Muscle layer of duodenum (tissue), 2 donors: ENCODE measurements at regions not wholly inside any gene's neighbourhood (a gene's known extent, or its start where the extent isn't known, plus 50 kb on each side); places are given as distances from the start of the nearest gene placed in this dataset.

ENCODE experiments used
- H3K27ac ChIP-seq: one replicate; pipeline ENCODE4 v1.7.0; 2013; ENCODE audit warnings: mild to moderate bottlenecking, low read length
- H3K27me3 ChIP-seq: one replicate; pipeline ENCODE4 v1.7.0; 2013; ENCODE audit warnings: low read depth, mild to moderate bottlenecking, control low read depth, low read length
- H3K36me3 ChIP-seq, 2 donors: one replicate each; pipeline ENCODE4 v1.7.0; 2013; ENCODE audit warnings: low read length in 2 of 2, control low read depth in 1 of 2, mild to moderate bottlenecking in 1 of 2; ENCODE audit not compliant: insufficient read depth in 2 of 2, control insufficient read depth in 1 of 2
- H3K4me1 ChIP-seq, 2 donors: one replicate each; pipeline ENCODE4 v1.7.0; 2013; ENCODE audit warnings: low read length in 2 of 2, mild to moderate bottlenecking in 2 of 2, control low read depth in 1 of 2, moderate library complexity in 1 of 2; ENCODE audit not compliant: insufficient read depth in 2 of 2, control insufficient read depth in 1 of 2
- H3K4me3 ChIP-seq, 2 donors: one replicate each; pipeline ENCODE4 v1.7.0; 2013; ENCODE audit warnings: low read length in 2 of 2, low read depth in 1 of 2, mild to moderate bottlenecking in 1 of 2
- H3K9me3 ChIP-seq, 2 donors: one replicate each; pipeline ENCODE4 v1.7.0; 2013; ENCODE audit warnings: low read length in 2 of 2, control low read depth in 1 of 2, mild to moderate bottlenecking in 1 of 2; ENCODE audit not compliant: control insufficient read depth in 1 of 2
- donor health status: healthy.

DNA sequence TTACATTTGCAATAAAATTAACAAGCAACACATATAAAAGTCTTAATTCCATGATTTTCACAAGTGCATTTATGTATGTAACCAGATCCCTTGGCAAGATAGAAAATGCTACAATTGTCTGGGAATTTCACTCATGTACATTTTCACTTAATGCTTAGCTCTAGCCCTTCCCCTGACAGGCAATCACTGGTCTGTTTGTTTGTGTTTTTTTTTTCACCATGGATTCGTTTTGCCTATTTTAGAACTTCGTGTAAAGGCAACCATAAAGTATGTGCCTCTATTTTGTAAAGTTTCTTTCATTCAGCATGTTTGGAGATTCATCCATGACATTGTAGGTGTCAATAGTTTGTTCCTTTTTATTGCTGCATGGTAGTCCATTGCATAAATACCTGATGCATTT lies 260.9 kb upstream of the SLCO3A1 start:
- Histone ChIP-seq H3K4me3 (no peak overlapping the region), H3K36me3 (no peaks in the 10 kb centered on the region), H3K4me1 (no peaks in the 10 kb centered on the region), H3K9me3 (no peaks in the 10 kb centered on the region), H3K27ac (no peak overlapping the region), H3K27me3 (no peaks in the 10 kb centered on the region)

DNA sequence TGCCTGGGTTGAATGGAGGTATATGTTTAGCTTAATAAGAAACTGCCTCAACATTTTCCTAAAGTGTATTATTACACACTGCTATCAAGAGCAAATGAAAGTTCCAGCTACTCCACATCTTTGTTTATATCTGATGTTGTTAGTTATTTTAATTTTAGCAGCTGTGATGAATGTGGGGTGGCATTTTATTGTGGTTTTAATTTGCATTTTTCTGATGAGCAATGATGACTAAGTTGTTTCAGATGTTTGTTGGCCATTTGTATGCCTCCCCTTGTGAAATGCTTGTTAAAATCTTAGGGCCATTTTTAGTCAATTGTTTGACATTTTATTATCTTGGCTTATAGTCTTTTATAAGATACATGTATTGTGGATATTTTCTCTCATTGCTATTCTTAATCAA lies 260.4 kb upstream of the SLCO3A1 start:
- H3K4me3 ChIP-seq, result no peak overlapping the region

GRCh38 chr15:91593653-91594052 lies 259.9 kb upstream of the SLCO3A1 start:
- Histone ChIP-seq H3K27me3 (no peaks in the 10 kb centered on the region), H3K36me3 (no peaks in the 10 kb centered on the region), H3K27ac (no peak overlapping the region), H3K9me3 (no peaks in the 10 kb centered on the region), H3K4me1 (no peaks in the 10 kb centered on the region), H3K4me3 (no peak overlapping the region)

More for the DNA sequence above, 260.4 kb upstream of the SLCO3A1 start:
- Histone ChIP-seq H3K9me3 (no peaks in the 10 kb centered on the region), H3K27me3 (no peaks in the 10 kb centered on the region), H3K36me3 (no peaks in the 10 kb centered on the region), H3K27ac (no peak overlapping the region), H3K4me1 (no peaks in the 10 kb centered on the region)

GRCh38 chr15:91599261-91599660 lies 254.2 kb upstream of the SLCO3A1 start:
- Histone ChIP-seq H3K4me3 (no peak overlapping the region), H3K27me3 (no peaks in the 10 kb centered on the region)

DNA sequence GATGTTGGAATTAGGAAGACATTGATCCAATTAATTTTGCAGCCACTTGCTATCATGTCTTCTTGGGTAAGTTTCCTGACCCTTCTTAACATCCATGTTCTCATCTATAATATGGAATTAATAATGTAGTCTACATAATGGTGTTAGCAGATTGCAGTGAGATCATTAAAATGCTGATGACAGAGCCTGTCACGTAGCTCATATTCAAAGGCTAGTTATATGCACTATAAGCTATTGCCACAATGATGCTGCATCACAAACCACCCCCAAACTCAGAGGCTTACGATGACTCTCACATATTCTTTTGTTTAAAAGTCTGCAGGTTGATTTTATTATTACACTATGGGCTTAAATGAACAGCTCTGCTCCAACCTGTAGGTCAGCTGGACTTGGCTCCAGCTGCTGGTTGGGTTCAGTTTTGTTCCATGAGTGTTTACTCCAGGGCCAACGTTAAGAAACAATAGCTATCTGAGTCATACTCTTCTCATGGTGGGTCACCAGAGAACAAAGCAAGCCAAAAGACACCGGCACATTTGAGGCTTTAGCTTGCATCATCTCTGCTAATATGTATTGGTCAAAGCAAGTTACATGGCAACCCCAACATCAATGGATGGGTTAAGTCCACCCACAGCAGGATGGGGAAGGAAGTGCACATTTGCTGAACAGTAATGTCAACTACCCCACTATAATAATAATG lies 250.0 kb upstream of the SLCO3A1 start:
- Histone ChIP-seq H3K4me3 (no peak overlapping the region), H3K36me3 (no peaks in the 10 kb centered on the region), H3K27ac (no peak overlapping the region), H3K27me3 (no peaks in the 10 kb centered on the region), H3K9me3 (no peaks in the 10 kb centered on the region), H3K4me1 (no peaks in the 10 kb centered on the region)

More at GRCh38 chr15:91599261-91599660, 254.2 kb upstream of the SLCO3A1 start:
- Histone ChIP-seq H3K9me3 (no peaks in the 10 kb centered on the region), H3K4me1 (no peaks in the 10 kb centered on the region), H3K36me3 (no peaks in the 10 kb centered on the region), H3K27ac (no peak overlapping the region)

GRCh38 chr15:91604122-91604521 lies 249.4 kb upstream of the SLCO3A1 start:
- Histone ChIP-seq H3K36me3 (no peaks in the 10 kb centered on the region), H3K27ac (no peak overlapping the region), H3K27me3 (no peaks in the 10 kb centered on the region), H3K4me3 (no peak overlapping the region), H3K9me3 (no peaks in the 10 kb centered on the region), H3K4me1 (no peaks in the 10 kb centered on the region)

DNA sequence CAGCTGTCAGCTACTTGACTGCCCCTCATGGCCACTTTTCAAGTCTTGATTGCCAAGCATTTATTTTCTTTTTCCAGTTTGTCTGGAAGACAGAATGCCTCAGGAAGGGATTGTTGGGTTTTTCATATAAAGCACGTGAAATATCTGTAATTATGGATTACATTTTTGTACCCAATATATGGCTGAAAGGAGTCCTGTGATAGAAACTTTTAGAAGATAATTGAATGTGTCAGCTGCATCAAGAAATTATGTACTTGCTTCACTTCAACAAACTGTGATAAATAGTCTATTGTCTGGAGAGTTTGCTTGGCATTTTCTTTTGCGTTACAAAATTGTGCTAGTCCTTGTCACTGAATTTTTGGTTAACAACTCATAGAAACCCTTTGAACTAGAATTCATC lies 247.9 kb upstream of the SLCO3A1 start:
- Histone ChIP-seq H3K36me3 (no peaks in the 10 kb centered on the region), H3K9me3 (no peaks in the 10 kb centered on the region), H3K27ac (no peak overlapping the region), H3K4me1 (no peaks in the 10 kb centered on the region), H3K4me3 (no peak overlapping the region), H3K27me3 (no peaks in the 10 kb centered on the region)

- Histone ChIP-seq H3K36me3 (no peaks in the 10 kb centered on the region), H3K4me3 (no peak overlapping the region), H3K27ac (no peak overlapping the region), H3K27me3 (no peaks in the 10 kb centered on the region), H3K9me3 (no peaks in the 10 kb centered on the region), H3K4me1 (no peaks in the 10 kb centered on the region)
These were observed 244.3 kb upstream of the SLCO3A1 start for GRCh38 chr15:91609231-91609630.

DNA sequence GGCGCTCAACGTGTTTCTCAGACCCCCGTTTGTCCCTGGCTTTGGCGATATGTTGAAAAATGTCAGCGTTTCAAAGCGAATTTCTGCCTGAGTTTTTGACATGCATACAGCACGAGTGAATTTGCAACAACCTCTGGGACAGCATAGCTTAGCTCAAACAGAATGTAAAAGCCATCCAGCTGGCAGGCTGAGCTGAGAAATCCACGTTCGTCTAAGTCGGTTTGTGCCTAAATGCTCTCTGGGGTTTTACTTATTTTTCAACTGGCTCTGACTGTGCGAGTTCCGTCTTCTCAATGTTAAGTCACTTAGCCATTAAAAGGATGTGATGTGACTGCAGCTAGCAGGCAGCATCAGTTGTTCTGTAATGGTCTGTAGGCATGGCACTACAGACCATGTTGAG lies 243.5 kb upstream of the SLCO3A1 start:
- Histone ChIP-seq H3K9me3 (no peaks in the 10 kb centered on the region), H3K4me3 (no peak overlapping the region), H3K36me3 (no peaks in the 10 kb centered on the region), H3K27me3 (no peaks in the 10 kb centered on the region), H3K4me1 (no peaks in the 10 kb centered on the region), H3K27ac (no peak overlapping the region)

GRCh38 chr15:91611561-91612323 lies 241.8 kb upstream of the SLCO3A1 start:
- no peaks in the 10 kb centered on the region for H3K36me3 ChIP-seq
- no peaks in the 10 kb centered on the region for H3K4me1 ChIP-seq
- H3K27me3 ChIP-seq, result no peaks in the 10 kb centered on the region
- no peak overlapping the region for H3K4me3 ChIP-seq
- H3K27ac ChIP-seq, result no peak overlapping the region
- no peaks in the 10 kb centered on the region for H3K9me3 ChIP-seq

- H3K4me3 ChIP-seq, result no peak overlapping the region
- no peaks in the 10 kb centered on the region for H3K9me3 ChIP-seq
- H3K27me3 ChIP-seq, result no peaks in the 10 kb centered on the region
- H3K27ac ChIP-seq, result no peak overlapping the region
- H3K4me1 ChIP-seq, result peaks cover 0 to 5% of the 10 kb centered on the region in 2 donors
- H3K36me3 ChIP-seq, result no peaks in the 10 kb centered on the region
These were observed 233.3 kb upstream of the SLCO3A1 start for GRCh38 chr15:91620229-91620628.
